EL (cell line): ENCODE measurements at regions not wholly inside any gene's neighbourhood (a gene's known extent, or its start where the extent isn't known, plus 50 kb on each side); places are given as distances from the start of the nearest gene placed in this dataset.

Experiments used
- DNase-seq: peaks from one replicate; pipeline ENCODE4 v3.0.0-alpha.2; 2016

GRCh38 chr20:11190741-11191140, 516.9 kb upstream of the JAG1 start:
- no peak for DNase-seq

- no peak for DNase-seq
Measured at GRCh38 chr20:11192106-11192505, 518.3 kb upstream of the JAG1 start.

- no peak for DNase-seq
Measured at GRCh38 chr20:11193241-11193640, 519.4 kb upstream of the JAG1 start.

- no peak for DNase-seq
Measured at GRCh38 chr20:11195169-11195568, 521.4 kb upstream of the JAG1 start.

- DNase-seq = peak; percentile 79
Measured at GRCh38 chr20:11195899-11196558, 522.2 kb upstream of the JAG1 start.

- no peak for DNase-seq
Measured at GRCh38 chr20:11197851-11198250, 524.1 kb upstream of the JAG1 start.

GRCh38 chr20:11200423-11200822, 526.6 kb upstream of the JAG1 start:
- DNase-seq = no peak

GRCh38 chr20:11204926-11205768, 531.3 kb upstream of the JAG1 start:
- peak; percentile 69 for DNase-seq

- no peak for DNase-seq
Measured at GRCh38 chr20:11205769-11206362, 532.1 kb upstream of the JAG1 start.

GRCh38 chr20:11207749-11208502, 534.1 kb upstream of the JAG1 start:
- DNase-seq = peak; percentile 91

GRCh38 chr20:11210611-11211010, 536.8 kb upstream of the JAG1 start:
- no peak for DNase-seq

GRCh38 chr20:11212272-11212671, 538.5 kb upstream of the JAG1 start:
- DNase-seq = no peak

GRCh38 chr20:11212902-11213301, 539.1 kb upstream of the JAG1 start:
- DNase-seq = no peak

- peak; percentile 6 for DNase-seq
Measured at GRCh38 chr20:11214256-11214840, 540.5 kb upstream of the JAG1 start.

- DNase-seq = peak; percentile 83
Measured at GRCh38 chr20:11216451-11217314, 542.9 kb upstream of the JAG1 start.

GRCh38 chr20:11217326-11218172, 543.8 kb upstream of the JAG1 start:
- peak; percentile 4 for DNase-seq

- no peak for DNase-seq
Measured at GRCh38 chr20:11218173-11218680, 544.4 kb upstream of the JAG1 start.

GRCh38 chr20:11219192-11219591, 545.4 kb upstream of the JAG1 start:
- no peak for DNase-seq

- DNase-seq = no peak
Measured at GRCh38 chr20:11221046-11221445, 547.2 kb upstream of the JAG1 start.

- no peak for DNase-seq
Measured at GRCh38 chr20:11222243-11222642, 548.4 kb upstream of the JAG1 start.

GRCh38 chr20:11227602-11228001, 553.8 kb upstream of the JAG1 start:
- DNase-seq = no peak
